ENCODE measurements at regions not wholly inside any gene's neighbourhood (a gene's known extent, or its start where the extent isn't known, plus 50 kb on each side); places are given as distances from the start of the nearest gene placed in this dataset.

- POLR2A ChIA-PET, result no interaction called here
- DNase-seq (ENCODE audit: extremely low spot score), result no peak
- no peak for TF ChIP-seq CTCF (IDR thresholded peaks at IDR 0.05; ENCODE audit: control extremely low read depth, extremely low read depth, low read depth, missing control alignments)
- CTCF ChIA-PET, result no interaction called here
Observed at GRCh38 chr3:182136008-182136910, 424.5 kb downstream of the SOX2 start.

- no peak for TF ChIP-seq CTCF (IDR thresholded peaks at IDR 0.05; ENCODE audit: control extremely low read depth, extremely low read depth, low read depth, missing control alignments)
- DNase-seq (ENCODE audit: extremely low spot score), result no peak
- ChIA-PET CTCF (no interaction called here), POLR2A (no interaction called here)
Observed at GRCh38 chr3:182138393-182138792, 426.7 kb downstream of the SOX2 start.

- DNase-seq (ENCODE audit: extremely low spot score), result no peak
- CTCF ChIA-PET, result no interaction called here
- TF ChIP-seq CTCF (IDR thresholded peaks at IDR 0.05; ENCODE audit: control extremely low read depth, extremely low read depth, low read depth, missing control alignments), result no peak
- POLR2A ChIA-PET, result no interaction called here
Observed at GRCh38 chr3:182139627-182140357, 428.1 kb downstream of the SOX2 start.

DNA sequence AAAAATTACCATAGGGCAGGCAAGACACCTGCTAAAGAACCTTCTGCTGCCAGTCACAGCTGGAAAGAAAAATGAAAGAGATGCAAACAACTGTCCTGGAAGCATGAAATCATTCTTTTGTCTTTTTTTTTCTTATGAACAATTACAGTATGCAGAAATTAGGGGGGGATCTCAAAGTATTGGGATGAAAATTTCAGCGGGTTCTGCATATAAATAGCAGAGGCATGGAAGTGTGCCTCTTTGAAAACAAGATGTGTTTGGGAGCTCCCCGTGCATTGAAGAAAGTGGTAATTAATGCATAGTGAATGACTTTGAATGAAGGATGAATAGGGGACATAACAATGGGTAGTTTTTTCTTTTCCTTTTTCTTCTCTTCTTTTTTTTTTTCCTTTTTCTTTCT is 431.2 kb downstream of the SOX2 start:
- DNase-seq (ENCODE audit: extremely low spot score), result no peak
- no peak for TF ChIP-seq CTCF (IDR thresholded peaks at IDR 0.05; ENCODE audit: control extremely low read depth, extremely low read depth, low read depth, missing control alignments)
- ChIA-PET POLR2A (no interaction called here), CTCF (no interaction called here)

DNA sequence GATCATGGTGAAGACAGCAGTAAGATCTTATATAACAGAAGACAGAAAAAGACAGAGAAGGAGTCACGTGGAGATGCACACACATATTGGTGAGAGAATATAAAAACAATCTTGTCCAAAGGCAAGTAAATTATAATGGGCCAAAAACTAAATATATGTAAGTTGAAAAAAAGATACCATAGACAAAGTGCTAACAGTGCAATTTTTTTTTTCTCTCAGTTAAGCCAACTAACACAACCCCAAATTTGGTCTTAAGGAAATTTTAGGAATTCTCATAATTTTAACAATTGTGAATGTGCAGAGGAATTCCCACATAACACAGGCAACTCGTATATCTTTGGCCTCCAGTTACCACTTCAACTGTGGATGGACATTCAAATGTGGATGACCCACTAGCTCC is 432.2 kb downstream of the SOX2 start:
- CTCF ChIA-PET, result no interaction called here
- POLR2A ChIA-PET, result no interaction called here
- TF ChIP-seq CTCF (IDR thresholded peaks at IDR 0.05; ENCODE audit: control extremely low read depth, extremely low read depth, low read depth, missing control alignments), result no peak
- no peak for DNase-seq (ENCODE audit: extremely low spot score)

DNA sequence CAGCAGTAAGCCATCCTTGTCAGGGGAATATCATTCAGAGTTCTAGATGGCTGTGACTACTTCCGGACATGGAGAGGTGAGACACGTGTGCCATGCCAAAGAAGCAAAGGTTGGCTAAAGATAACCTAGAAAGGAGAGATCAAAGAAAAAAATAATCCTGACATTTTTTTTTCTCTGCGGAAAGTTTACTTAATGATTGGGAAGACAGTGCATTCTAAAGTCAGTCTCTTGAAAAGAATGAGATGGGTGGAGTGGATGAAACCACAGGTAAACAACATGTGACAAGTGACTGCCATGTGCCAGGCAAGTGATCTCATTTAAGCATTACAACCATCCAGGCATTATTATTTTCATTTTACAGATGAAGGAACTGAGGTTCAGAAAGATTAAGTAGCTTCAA is 436.6 kb downstream of the SOX2 start:
- DNase-seq (ENCODE audit: extremely low spot score), result no peak
- CTCF ChIA-PET, result interaction anchor here (1.6 to 2.0 kb wide), 2 partner anchors 9 to 28 kb away, joined by 4 to 7 read pairs; no protein-coding TSS in a partner anchor
- POLR2A ChIA-PET, result no interaction called here
- no peak for TF ChIP-seq CTCF (IDR thresholded peaks at IDR 0.05; ENCODE audit: control extremely low read depth, extremely low read depth, low read depth, missing control alignments)
